ENCODE measurements at regions not wholly inside any gene's neighbourhood (a gene's known extent, or its start where the extent isn't known, plus 50 kb on each side); places are given as distances from the start of the nearest gene placed in this dataset.
"Not testable (repeated sequence)": the region's sequence is repeated elsewhere in the genome, so short reads cannot be mapped to it uniquely, and the experiment has no call there.

DNA sequence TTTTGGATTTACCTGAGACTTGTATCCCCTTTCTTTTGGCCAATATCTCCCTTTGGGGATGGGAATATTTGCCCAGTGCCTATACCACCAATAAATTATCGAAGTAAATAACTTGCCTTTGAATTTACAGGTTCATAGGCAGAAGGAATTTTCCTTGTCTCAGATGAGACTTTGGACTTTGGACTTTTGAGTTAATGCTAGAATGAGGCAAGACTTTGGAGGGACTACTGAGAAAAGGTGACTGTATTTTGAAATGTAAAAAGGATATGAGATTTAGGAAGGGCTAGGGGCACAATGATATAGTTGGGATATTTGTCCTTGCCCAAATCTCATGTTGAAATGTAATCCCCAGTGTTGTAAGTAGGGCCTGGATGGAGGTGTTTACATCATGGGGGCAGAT, 384.5 kb upstream of the GHITM start:
- H3K27me3 ChIP-seq (ENCODE audit: insufficient read depth, low read depth, severe bottlenecking): no peaks in the 10 kb centered on the region
- H3K27ac ChIP-seq: no peak overlapping the region
- H3K9me3 ChIP-seq (ENCODE audit: severe bottlenecking): peaks cover 19% of the 10 kb centered on the region
- TF ChIP-seq, protein P1, sequence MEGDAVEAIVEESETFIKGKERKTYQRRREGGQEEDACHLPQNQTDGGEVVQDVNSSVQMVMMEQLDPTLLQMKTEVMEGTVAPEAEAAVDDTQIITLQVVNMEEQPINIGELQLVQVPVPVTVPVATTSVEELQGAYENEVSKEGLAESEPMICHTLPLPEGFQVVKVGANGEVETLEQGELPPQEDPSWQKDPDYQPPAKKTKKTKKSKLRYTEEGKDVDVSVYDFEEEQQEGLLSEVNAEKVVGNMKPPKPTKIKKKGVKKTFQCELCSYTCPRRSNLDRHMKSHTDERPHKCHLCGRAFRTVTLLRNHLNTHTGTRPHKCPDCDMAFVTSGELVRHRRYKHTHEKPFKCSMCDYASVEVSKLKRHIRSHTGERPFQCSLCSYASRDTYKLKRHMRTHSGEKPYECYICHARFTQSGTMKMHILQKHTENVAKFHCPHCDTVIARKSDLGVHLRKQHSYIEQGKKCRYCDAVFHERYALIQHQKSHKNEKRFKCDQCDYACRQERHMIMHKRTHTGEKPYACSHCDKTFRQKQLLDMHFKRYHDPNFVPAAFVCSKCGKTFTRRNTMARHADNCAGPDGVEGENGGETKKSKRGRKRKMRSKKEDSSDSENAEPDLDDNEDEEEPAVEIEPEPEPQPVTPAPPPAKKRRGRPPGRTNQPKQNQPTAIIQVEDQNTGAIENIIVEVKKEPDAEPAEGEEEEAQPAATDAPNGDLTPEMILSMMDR (IDR thresholded peaks at IDR 0.05; ENCODE audit: low read depth, low read length): no peak
- no peak for DNase-seq
- H3K4me3 ChIP-seq (ENCODE audit: low read depth, low read length): no peak overlapping the region
- no peaks in the 10 kb centered on the region for H3K36me3 ChIP-seq

GRCh38 chr10:83760142-83760541, 379.2 kb upstream of the GHITM start:
- TF ChIP-seq, protein P1 (IDR thresholded peaks at IDR 0.05; ENCODE audit: low read depth, low read length): no peak
- no peaks in the 10 kb centered on the region for H3K27me3 ChIP-seq (ENCODE audit: insufficient read depth, low read depth, severe bottlenecking)
- H3K27ac ChIP-seq: no peak overlapping the region
- no peak overlapping the region for H3K4me3 ChIP-seq (ENCODE audit: low read depth, low read length)
- no peaks in the 10 kb centered on the region for H3K36me3 ChIP-seq
- no peak for DNase-seq
- H3K9me3 ChIP-seq (ENCODE audit: severe bottlenecking): no peaks in the 10 kb centered on the region

GRCh38 chr10:83764666-83765065, 374.6 kb upstream of the GHITM start:
- TF ChIP-seq, protein P1 (IDR thresholded peaks at IDR 0.05; ENCODE audit: low read depth, low read length): no peak
- Histone ChIP-seq H3K36me3 (no peaks in the 10 kb centered on the region), H3K4me3 (ENCODE audit: low read depth, low read length) (no peak overlapping the region), H3K9me3 (ENCODE audit: severe bottlenecking) (no peaks in the 10 kb centered on the region), H3K27ac (no peak overlapping the region), H3K27me3 (ENCODE audit: insufficient read depth, low read depth, severe bottlenecking) (no peaks in the 10 kb centered on the region)
- peak; percentile 19 for DNase-seq

DNA sequence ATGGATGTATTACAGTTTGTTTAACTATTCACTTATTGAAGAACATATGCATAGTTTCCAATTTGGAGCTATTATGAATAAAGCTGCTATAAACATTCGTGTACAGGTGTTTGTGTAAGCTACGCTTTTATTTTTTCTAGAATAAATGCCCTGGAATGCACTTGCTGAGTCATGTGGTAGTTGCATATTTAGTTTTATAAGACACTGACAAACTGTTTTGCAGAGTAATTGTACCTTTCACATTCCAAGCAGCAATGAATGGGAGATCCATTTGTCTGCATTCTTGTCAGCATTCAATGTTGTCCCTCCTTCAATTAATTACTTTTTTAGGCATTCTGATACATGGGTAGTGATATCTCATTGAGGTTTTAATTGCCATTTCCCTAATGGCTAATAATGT, 373.6 kb upstream of the GHITM start:
- H3K4me3 ChIP-seq (ENCODE audit: low read depth, low read length): no peak overlapping the region
- no peaks in the 10 kb centered on the region for H3K36me3 ChIP-seq
- no peak for DNase-seq
- TF ChIP-seq, protein P1 (IDR thresholded peaks at IDR 0.05; ENCODE audit: low read depth, low read length): no peak
- no peaks in the 10 kb centered on the region for H3K27me3 ChIP-seq (ENCODE audit: insufficient read depth, low read depth, severe bottlenecking)
- no peak overlapping the region for H3K27ac ChIP-seq
- H3K9me3 ChIP-seq (ENCODE audit: severe bottlenecking): no peaks in the 10 kb centered on the region

DNA sequence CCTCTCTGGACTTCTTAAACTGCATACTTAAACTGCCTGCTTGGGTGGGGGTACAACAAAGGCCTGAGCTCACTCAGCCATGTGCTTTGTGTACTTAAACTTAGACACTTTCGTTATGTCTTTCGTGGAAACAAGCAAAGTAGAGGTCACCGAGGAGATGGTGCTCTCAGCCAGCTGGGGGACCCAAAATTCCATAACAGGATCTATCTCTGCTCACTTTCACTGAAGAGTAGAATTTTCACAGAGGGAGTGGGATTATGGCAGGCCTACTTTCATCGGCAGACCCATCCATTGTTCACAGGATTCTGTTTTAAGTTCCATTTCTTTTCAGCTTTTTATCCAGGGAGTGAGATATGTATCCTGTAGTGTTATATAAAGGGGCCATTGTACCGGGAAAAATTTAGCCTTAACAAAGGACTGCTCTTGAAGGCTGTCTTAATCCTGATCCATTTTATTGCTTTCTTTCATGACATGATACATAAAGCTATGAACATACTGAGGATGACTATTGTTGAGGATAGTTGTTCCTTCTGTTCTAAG, 370.0 kb upstream of the GHITM start:
- peaks cover 2% of the 10 kb centered on the region for H3K9me3 ChIP-seq (ENCODE audit: severe bottlenecking)
- no peak overlapping the region for H3K27ac ChIP-seq
- no peaks in the 10 kb centered on the region for H3K27me3 ChIP-seq (ENCODE audit: insufficient read depth, low read depth, severe bottlenecking)
- no peak overlapping the region for H3K4me3 ChIP-seq (ENCODE audit: low read depth, low read length)
- no peaks in the 10 kb centered on the region for H3K36me3 ChIP-seq
- TF ChIP-seq, protein P1 (IDR thresholded peaks at IDR 0.05; ENCODE audit: low read depth, low read length): no peak
- no peak for DNase-seq

- DNase-seq; H3K27me3 ChIP-seq (ENCODE audit: insufficient read depth, low read depth, severe bottlenecking); H3K36me3 ChIP-seq; H3K4me3 ChIP-seq (ENCODE audit: low read depth, low read length); H3K27ac ChIP-seq; H3K9me3 ChIP-seq (ENCODE audit: severe bottlenecking): not testable (repeated sequence)
Measured at GRCh38 chr10:83786701-83787100, 352.6 kb upstream of the GHITM start.
